Gastroesophageal sphincter (tissue), 3 donors: ENCODE measurements at regions not wholly inside any gene's neighbourhood (a gene's known extent, or its start where the extent isn't known, plus 50 kb on each side); places are given as distances from the start of the nearest gene placed in this dataset.

Experiments
- CTCF ChIP-seq, 4 experiments: fragments of 200-600 bp in 2 of 4; fragments of 450-650 bp in 2 of 4; sonication (generic) in 1 of 4; IDR thresholded peaks; one replicate each; pipeline ENCODE4 v1.5.1; 2017 to 2019; ENCODE audit warnings: antibody characterized with exemption in 4 of 4, mild to moderate bottlenecking in 2 of 4, moderate library complexity in 2 of 4
- POLR2AphosphoS5 ChIP-seq: sonication (generic); formaldehyde crosslinking; IDR thresholded peaks from one replicate; pipeline ENCODE4 v1.6.1; 2017; ENCODE audit warnings: antibody characterized with exemption

- no peak for TF ChIP-seq CTCF (IDR thresholded peaks at IDR 0.05)
- no peak for TF ChIP-seq POLR2AphosphoS5
These were observed 548.9 kb upstream of the STEAP1 start for GRCh38 chr7:89605362-89605761.
